Fibroblast of lung (primary cell): ENCODE measurements at regions not wholly inside any gene's neighbourhood (a gene's known extent, or its start where the extent isn't known, plus 50 kb on each side); places are given as distances from the start of the nearest gene placed in this dataset.

Experiments
- DNase-seq, 2 donors: peaks; one replicate each; pipeline versions ENCODE4 v3.0.0 to v3.0.0-alpha.2; 2010; ENCODE audit warnings: low read depth in 2 of 2
- H2AFZ ChIP-seq: 2 replicates; pipeline ENCODE4 v1.5.1; 2012; ENCODE audit warnings: low read length, control low read depth, inconsistent platforms
- H3K27ac ChIP-seq: 2 replicates; pipeline ENCODE4 v1.5.1; 2011; ENCODE audit warnings: low read length, control low read depth; ENCODE audit not compliant: insufficient read depth
- H3K27me3 ChIP-seq: 2 replicates; pipeline ENCODE4 v1.5.1; 2011; ENCODE audit warnings: mild to moderate bottlenecking, low read length; ENCODE audit not compliant: control insufficient read depth, insufficient read depth
- H3K36me3 ChIP-seq: 2 replicates; pipeline ENCODE4 v1.5.1; 2011; ENCODE audit warnings: low read length; ENCODE audit not compliant: control insufficient read depth, insufficient read depth
- H3K4me1 ChIP-seq: 2 replicates; pipeline ENCODE4 v1.5.1; 2011; ENCODE audit warnings: low read length; ENCODE audit not compliant: control insufficient read depth, insufficient read depth; ENCODE audit errors: extremely low read depth
- H3K4me2 ChIP-seq: 2 replicates; pipeline ENCODE4 v1.5.1; 2011; ENCODE audit warnings: low read length, control low read depth; ENCODE audit not compliant: insufficient read depth; ENCODE audit errors: extremely low read depth
- H3K4me3 ChIP-seq, 4 experiments: fragments of 200-600 bp in 1 of 4; sonication (generic) in 1 of 4; replicated peaks in 1 of 4; 2 replicates each; pipeline ENCODE4 v1.5.1; 2011 to 2016; ENCODE audit warnings: low read length in 4 of 4, low read depth in 3 of 4, mild to moderate bottlenecking in 3 of 4, control low read depth in 2 of 4, inconsistent platforms in 1 of 4, mixed read lengths in 1 of 4; ENCODE audit not compliant: insufficient read depth in 1 of 4; ENCODE audit errors: control extremely low read depth in 1 of 4
- H3K79me2 ChIP-seq: 2 replicates; pipeline ENCODE4 v1.5.1; 2012; ENCODE audit warnings: mild to moderate bottlenecking, low read length, inconsistent platforms; ENCODE audit not compliant: control insufficient read depth, insufficient read depth
- H3K9ac ChIP-seq: 2 replicates; pipeline ENCODE4 v1.5.1; 2011; ENCODE audit warnings: mild to moderate bottlenecking, low read length, control low read depth; ENCODE audit not compliant: insufficient read depth
- H3K9me3 ChIP-seq: 2 replicates; pipeline ENCODE4 v1.5.1; 2012; ENCODE audit warnings: low read depth, low read length; ENCODE audit not compliant: control insufficient read depth, insufficient read depth
- H4K20me1 ChIP-seq: 2 replicates; pipeline ENCODE4 v1.5.1; 2011; ENCODE audit warnings: low read length; ENCODE audit not compliant: control insufficient read depth, insufficient read depth; ENCODE audit errors: extremely low read depth
- CTCF ChIP-seq, 2 donors: IDR thresholded peaks in 1 of 2; conservative IDR thresholded peaks in 1 of 2; 1 replicate in 1 of 2; 2 replicates in 1 of 2; pipeline ENCODE4 v1.5.1; 2011 to 2012; ENCODE audit warnings: low read length in 2 of 2, control low read depth in 1 of 2, inconsistent platforms in 1 of 2, low read depth in 1 of 2, mild to moderate bottlenecking in 1 of 2
- EZH2 ChIP-seq: IDR thresholded peaks from 2 replicates; pipeline ENCODE4 v1.5.1; 2012; ENCODE audit warnings: low read length, control low read depth, mild to moderate bottlenecking; ENCODE audit errors: missing control alignments

GRCh38 chr20:7240490-7240889, 473.0 kb downstream of the BMP2 start:
- no peak overlapping the region for H3K4me3 ChIP-seq
- H3K27ac ChIP-seq = no peak overlapping the region
- H4K20me1 ChIP-seq = no peaks in the 10 kb centered on the region
- H2AFZ ChIP-seq = no peak overlapping the region
- no peak overlapping the region for H3K4me2 ChIP-seq
- H3K36me3 ChIP-seq = no peaks in the 10 kb centered on the region
- TF ChIP-seq EZH2 (no peak), CTCF (conservative IDR thresholded peaks at IDR 0.05 in 1 of 2, IDR thresholded peaks at IDR 0.05 in 1 of 2; ENCODE audit: low read depth in 1 of 2, low read length in 2 of 2) (no peak)
- no peak for DNase-seq
- no peaks in the 10 kb centered on the region for H3K9me3 ChIP-seq
- no peaks in the 10 kb centered on the region for H3K4me1 ChIP-seq
- H3K79me2 ChIP-seq = no peaks in the 10 kb centered on the region
- no peak overlapping the region for H3K9ac ChIP-seq
- no peaks in the 10 kb centered on the region for H3K27me3 ChIP-seq

GRCh38 chr20:7248281-7249201, 481.1 kb downstream of the BMP2 start:
- DNase-seq = no peak
- Histone ChIP-seq H3K9me3 (no peaks in the 10 kb centered on the region), H3K79me2 (no peaks in the 10 kb centered on the region), H3K9ac (no peak overlapping the region), H3K36me3 (no peaks in the 10 kb centered on the region), H3K4me1 (no peaks in the 10 kb centered on the region), H3K27ac (no peak overlapping the region), H3K27me3 (no peaks in the 10 kb centered on the region), H3K4me3 (no peak overlapping the region), H4K20me1 (no peaks in the 10 kb centered on the region), H2AFZ (no peak overlapping the region), H3K4me2 (no peak overlapping the region)
- TF ChIP-seq EZH2 (no peak), CTCF (conservative IDR thresholded peaks at IDR 0.05 in 1 of 2, IDR thresholded peaks at IDR 0.05 in 1 of 2; ENCODE audit: low read depth in 1 of 2, low read length in 2 of 2) (no peak)

- Histone ChIP-seq H3K27ac (no peak overlapping the region), H3K9ac (no peak overlapping the region), H3K36me3 (no peaks in the 10 kb centered on the region), H4K20me1 (no peaks in the 10 kb centered on the region), H3K4me3 (no peak overlapping the region), H3K27me3 (no peaks in the 10 kb centered on the region), H3K4me1 (no peaks in the 10 kb centered on the region), H3K79me2 (no peaks in the 10 kb centered on the region), H3K9me3 (no peaks in the 10 kb centered on the region), H2AFZ (no peak overlapping the region), H3K4me2 (no peak overlapping the region)
- TF ChIP-seq EZH2 = no peak
- no peak for DNase-seq
Measured at GRCh38 chr20:7250337-7250736, 482.9 kb downstream of the BMP2 start.
